ENCODE measurements at regions not wholly inside any gene's neighbourhood (a gene's known extent, or its start where the extent isn't known, plus 50 kb on each side); places are given as distances from the start of the nearest gene placed in this dataset.

DNA sequence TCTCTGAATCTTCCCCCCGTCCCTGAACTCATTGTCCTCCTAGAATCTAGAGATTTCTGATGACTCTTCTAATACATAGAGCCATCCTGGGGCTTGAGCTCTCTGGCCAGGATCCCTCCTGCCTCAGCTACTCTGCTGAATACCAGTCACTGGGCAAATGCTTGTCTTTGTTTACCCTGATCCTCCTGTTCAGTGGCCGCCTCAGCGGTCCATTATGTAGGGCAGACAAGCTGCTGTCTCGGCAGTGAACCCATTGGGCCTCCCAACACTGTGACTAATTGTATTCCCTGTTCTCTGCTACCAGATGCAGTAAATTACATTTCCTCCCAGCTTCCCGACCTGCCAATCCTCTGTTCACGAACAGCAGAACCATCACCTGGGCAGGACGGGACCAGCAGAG lies 151.6 kb downstream of the PALM2AKAP2 start:
- TF ChIP-seq GZF1 (CRISPR knock-in tag; IDR thresholded peaks at IDR 0.05) (no peak), EZH2 (conservative IDR thresholded peaks at IDR 0.05; ENCODE audit: low read depth, low read length) (no peak), ZNF530 (CRISPR knock-in tag; IDR thresholded peaks at IDR 0.05; ENCODE audit: low read depth) (no peak), RFX5 (IDR thresholded peaks at IDR 0.05; ENCODE audit: low read depth, low read length) (no peak), ZNF781 (CRISPR knock-in tag; IDR thresholded peaks at IDR 0.05; ENCODE audit: borderline replicate concordance, not compliant biosample characterization) (no peak)
- TF ChIP-seq, protein P1, sequence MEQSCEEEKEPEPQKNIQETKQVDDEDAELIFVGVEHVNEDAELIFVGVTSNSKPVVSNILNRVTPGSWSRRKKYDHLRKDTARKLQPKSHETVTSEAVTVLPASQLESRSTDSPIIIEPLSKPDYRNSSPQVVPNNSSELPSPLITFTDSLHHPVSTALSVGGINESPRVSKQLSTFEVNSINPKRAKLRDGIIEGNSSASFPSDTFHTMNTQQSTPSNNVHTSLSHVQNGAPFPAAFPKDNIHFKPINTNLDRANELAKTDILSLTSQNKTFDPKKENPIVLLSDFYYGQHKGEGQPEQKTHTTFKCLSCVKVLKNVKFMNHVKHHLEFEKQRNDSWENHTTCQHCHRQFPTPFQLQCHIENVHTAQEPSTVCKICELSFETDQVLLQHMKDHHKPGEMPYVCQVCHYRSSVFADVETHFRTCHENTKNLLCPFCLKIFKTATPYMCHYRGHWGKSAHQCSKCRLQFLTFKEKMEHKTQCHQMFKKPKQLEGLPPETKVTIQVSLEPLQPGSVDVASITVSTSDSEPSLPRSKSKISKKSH (CRISPR knock-in tag; IDR thresholded peaks at IDR 0.05; ENCODE audit: borderline replicate concordance), result no peak
